IMR-90 (cell line): ENCODE measurements at regions not wholly inside any gene's neighbourhood (a gene's known extent, or its start where the extent isn't known, plus 50 kb on each side); places are given as distances from the start of the nearest gene placed in this dataset.

Experiments used
- ATAC-seq: fragments of 200-7000 bp; cut with Tn5 transposase; 2 replicates; pipeline ENCODE4 v1.9.1; 2020; ENCODE audit warnings: low read depth, mild to moderate bottlenecking, moderate library complexity
- BruUV-seq: library from RNA; stranded (reverse); fragments of 400-500 nt; replicated peaks from 2 replicates; lab custom pipeline; 2021; lab: Mats Ljungman, UMichigan
- CTCF ChIA-PET: fragments of 300-600 bp; formaldehyde crosslinking; extraction: SDS; loops from one replicate; lab custom pipeline; 2021; ENCODE audit warnings: antibody characterized with exemption; lab: Yijun Ruan, JAX
- POLR2A ChIA-PET: fragments of 300-600 bp; sonication (Branson Sonifier 250); formaldehyde crosslinking; loops from one replicate; lab custom pipeline; 2022; ENCODE audit warnings: antibody characterized with exemption; ENCODE audit not compliant: unreplicated experiment; lab: Charles Lee
- DNase-seq: peaks from one replicate; pipeline ENCODE4 v3.0.0; 2013
- H2AFZ ChIP-seq: replicated peaks from 2 replicates; pipeline ENCODE3; 2013; ENCODE audit warnings: low read length, mild to moderate bottlenecking; ENCODE audit not compliant: poor library complexity
- H2AK5ac ChIP-seq: 2 replicates; pipeline ENCODE4 v1.6.1; 2013; ENCODE audit warnings: low read depth, low read length, inconsistent platforms
- H2AK9ac ChIP-seq: replicated peaks from 2 replicates; pipeline ENCODE3; 2013; ENCODE audit warnings: mild to moderate bottlenecking, low read depth, low read length, moderate library complexity; ENCODE audit not compliant: poor library complexity
- H2BK120ac ChIP-seq: 2 replicates; pipeline ENCODE4 v1.6.1; 2013; ENCODE audit warnings: low read depth, low read length, inconsistent platforms
- H2BK15ac ChIP-seq: 3 replicates; pipeline ENCODE4 v1.6.1; 2013; ENCODE audit warnings: low read depth, low read length, inconsistent platforms
- H2BK20ac ChIP-seq: 2 replicates; pipeline ENCODE4 v1.6.1; 2013; ENCODE audit warnings: low read depth, mild to moderate bottlenecking, inconsistent platforms, low read length, moderate library complexity
- H2BK5ac ChIP-seq: 2 replicates; pipeline ENCODE4 v1.6.1; 2013; ENCODE audit warnings: mild to moderate bottlenecking, low read depth, low read length, inconsistent platforms; ENCODE audit not compliant: poor library complexity, severe bottlenecking
- H3K14ac ChIP-seq: replicated peaks from 2 replicates; pipeline ENCODE4 v1.6.1; 2013; ENCODE audit warnings: low read depth, low read length, inconsistent platforms
- H3K18ac ChIP-seq: 2 replicates; pipeline ENCODE4 v1.6.1; 2013; ENCODE audit warnings: low read depth, low read length, control low read depth
- H3K23ac ChIP-seq: 2 replicates; pipeline ENCODE4 v1.6.1; 2013; ENCODE audit warnings: low read depth, low read length, inconsistent platforms
- H3K27ac ChIP-seq: 2 replicates; pipeline ENCODE4 v1.5.1; 2013; ENCODE audit warnings: mild to moderate bottlenecking, control low read depth, low read length; ENCODE audit not compliant: insufficient read depth
- H3K27me3 ChIP-seq: 2 replicates; pipeline ENCODE4 v1.6.1; 2013; ENCODE audit warnings: low read length; ENCODE audit not compliant: control insufficient read depth, insufficient read depth
- H3K36me3 ChIP-seq: 2 replicates; pipeline ENCODE4 v1.6.1; 2013; ENCODE audit warnings: low read length, mixed read lengths; ENCODE audit not compliant: control insufficient read depth, insufficient read depth
- H3K4ac ChIP-seq: 2 replicates; pipeline ENCODE4 v1.6.1; 2013; ENCODE audit warnings: low read depth, low read length, inconsistent platforms
- H3K4me1 ChIP-seq: 2 replicates; pipeline ENCODE4 v1.6.1; 2013; ENCODE audit warnings: low read length, mixed read lengths; ENCODE audit not compliant: control insufficient read depth, insufficient read depth
- H3K4me2 ChIP-seq: 2 replicates; pipeline ENCODE4 v1.6.1; 2013; ENCODE audit warnings: low read depth, mild to moderate bottlenecking, control low read depth, low read length, moderate library complexity
- H3K4me3 ChIP-seq: 2 replicates; pipeline ENCODE4 v1.5.1; 2013; ENCODE audit warnings: low read depth, mild to moderate bottlenecking, control low read depth, low read length, moderate library complexity; ENCODE audit not compliant: insufficient read depth
- H3K56ac ChIP-seq: 2 replicates; pipeline ENCODE4 v1.6.1; 2013; ENCODE audit warnings: low read length, inconsistent platforms; ENCODE audit not compliant: insufficient read depth; ENCODE audit errors: extremely low read depth
- H3K79me1 ChIP-seq, 2 experiments: 2 replicates each; pipeline ENCODE4 v1.6.1; 2013; ENCODE audit warnings: low read length in 2 of 2, inconsistent platforms in 1 of 2, low read depth in 1 of 2
- H3K9ac ChIP-seq: 2 replicates; pipeline ENCODE4 v1.6.1; 2013; ENCODE audit warnings: low read depth, low read length, control low read depth
- H3K9me1 ChIP-seq: 2 replicates; pipeline ENCODE4 v1.6.1; 2013; ENCODE audit warnings: low read length, inconsistent platforms; ENCODE audit not compliant: insufficient read depth
- H3K9me3 ChIP-seq: 2 replicates; pipeline ENCODE4 v1.6.1; 2013; ENCODE audit warnings: low read length; ENCODE audit not compliant: control insufficient read depth, insufficient read depth
- H4K20me1 ChIP-seq: 2 replicates; pipeline ENCODE4 v1.6.1; 2013; ENCODE audit warnings: low read length, inconsistent platforms; ENCODE audit not compliant: insufficient read depth
- H4K5ac ChIP-seq: 2 replicates; pipeline ENCODE4 v1.6.1; 2013; ENCODE audit warnings: mild to moderate bottlenecking, low read depth, low read length, control low read depth
- H4K8ac ChIP-seq, 2 experiments: 2 replicates each; pipeline ENCODE4 v1.6.1; 2013; ENCODE audit warnings: low read depth in 2 of 2, low read length in 2 of 2, control low read depth in 1 of 2, inconsistent platforms in 1 of 2
- H4K91ac ChIP-seq: 2 replicates; pipeline ENCODE4 v1.6.1; 2013; ENCODE audit warnings: low read depth, low read length, inconsistent platforms; ENCODE audit not compliant: insufficient read depth
- MAZ ChIP-seq: IDR thresholded peaks from 2 replicates; pipeline ENCODE4 v1.6.1; 2012; ENCODE audit warnings: low read depth, mild to moderate bottlenecking, low read length, improper control_type of control experiment, moderate library complexity, borderline replicate concordance
- WGBS, 2 experiments: methylation state at CpG; one replicate each; pipeline versions ENCODE4 v1.1.5 to v1.1.7; 2013; ENCODE audit warnings: missing lambda C conversion rate in 2 of 2; ENCODE audit not compliant: insufficient read length in 1 of 2; ENCODE audit errors: extremely low coverage in 2 of 2; 5-methylcytosine and 5-hydroxymethylcytosine counted together
- dilution Hi-C: fragments of 300-500 bp; cut with HindIII; formaldehyde crosslinking; loops from one replicate; pipeline ENCODE4 v1.14.3; 2018; ENCODE audit warnings: low sequenced_read_pairs; ENCODE audit not compliant: unreplicated experiment
- in situ Hi-C: fragments of 300-500 bp; cut with MboI; formaldehyde crosslinking; loops from 3 replicates; pipeline ENCODE4 v1.14.3; 2019; ENCODE audit warnings: low sequenced_read_pairs, inconsistent platforms, mixed read lengths
- intact Hi-C: fragments of 100-400 bp; cut with micrococcal nuclease; formaldehyde crosslinking; loops from 2 replicates; pipeline ENCODE4 v1.10.0; 2022

GRCh38 chrX:20547611-20548051, 280.9 kb upstream of the RPS6KA3 start:
- H3K4me3 ChIP-seq, result no peak overlapping the region
- CTCF ChIA-PET, result no interaction called here
- no peak overlapping the region for H4K8ac ChIP-seq
- DNase-seq (peak; percentile 68), ATAC-seq (peak; percentile 83)
- no peaks in the 10 kb centered on the region for H3K27me3 ChIP-seq
- no TSS peak for BruUV-seq
- H4K91ac ChIP-seq, result no peak overlapping the region
- in situ Hi-C loops (loop anchor here (25.0 kb wide), 1 partner anchor 940 kb away; no protein-coding TSS in a partner anchor), dilution Hi-C loops (no loop called here), intact Hi-C loops (no loop called here)
- H2BK5ac ChIP-seq, result no peak overlapping the region
- no peaks in the 10 kb centered on the region for H3K79me1 ChIP-seq
- no peak overlapping the region for H3K14ac ChIP-seq
- no peaks in the 10 kb centered on the region for H4K20me1 ChIP-seq
- POLR2A ChIA-PET, result interaction anchor here (0.6 kb wide), 1 partner anchor 411 kb away, joined by 5 read pairs; no protein-coding TSS in a partner anchor
- H3K27ac ChIP-seq, result peak overlapping the region; percentile 9; the same call in 1 of the 2 replicates
- H2AK5ac ChIP-seq, result no peak overlapping the region
- no CpG with 5 or more reads among the region's 3 CpGs for WGBS, 2 experiments
- H2BK120ac ChIP-seq, result no peak overlapping the region; the same call in 1 of the 2 replicates
- no peak overlapping the region; the same call in 1 of the 2 replicates for H3K4me2 ChIP-seq
- no peak overlapping the region for H2AFZ ChIP-seq
- H3K18ac ChIP-seq, result no peak overlapping the region
- no peaks in the 10 kb centered on the region for H3K4me1 ChIP-seq
- H2BK15ac ChIP-seq, result no peak overlapping the region
- H3K9me1 ChIP-seq, result no peaks in the 10 kb centered on the region
- no peak overlapping the region for H3K56ac ChIP-seq
- H2AK9ac ChIP-seq, result no peak overlapping the region
- H3K9me3 ChIP-seq, result peaks cover 1% of the 10 kb centered on the region; the same call in 1 of the 2 replicates
- TF ChIP-seq MAZ, result no peak
- H4K5ac ChIP-seq, result peak overlapping the region; percentile 36; the same call in 1 of the 2 replicates
- H3K4ac ChIP-seq, result no peak overlapping the region
- H3K36me3 ChIP-seq, result no peaks in the 10 kb centered on the region
- H3K23ac ChIP-seq, result no peak overlapping the region
- no peak overlapping the region for H3K9ac ChIP-seq
- no peak overlapping the region for H2BK20ac ChIP-seq
